ENCODE measurements at regions not wholly inside any gene's neighbourhood (a gene's known extent, or its start where the extent isn't known, plus 50 kb on each side); places are given as distances from the start of the nearest gene placed in this dataset.

DNA sequence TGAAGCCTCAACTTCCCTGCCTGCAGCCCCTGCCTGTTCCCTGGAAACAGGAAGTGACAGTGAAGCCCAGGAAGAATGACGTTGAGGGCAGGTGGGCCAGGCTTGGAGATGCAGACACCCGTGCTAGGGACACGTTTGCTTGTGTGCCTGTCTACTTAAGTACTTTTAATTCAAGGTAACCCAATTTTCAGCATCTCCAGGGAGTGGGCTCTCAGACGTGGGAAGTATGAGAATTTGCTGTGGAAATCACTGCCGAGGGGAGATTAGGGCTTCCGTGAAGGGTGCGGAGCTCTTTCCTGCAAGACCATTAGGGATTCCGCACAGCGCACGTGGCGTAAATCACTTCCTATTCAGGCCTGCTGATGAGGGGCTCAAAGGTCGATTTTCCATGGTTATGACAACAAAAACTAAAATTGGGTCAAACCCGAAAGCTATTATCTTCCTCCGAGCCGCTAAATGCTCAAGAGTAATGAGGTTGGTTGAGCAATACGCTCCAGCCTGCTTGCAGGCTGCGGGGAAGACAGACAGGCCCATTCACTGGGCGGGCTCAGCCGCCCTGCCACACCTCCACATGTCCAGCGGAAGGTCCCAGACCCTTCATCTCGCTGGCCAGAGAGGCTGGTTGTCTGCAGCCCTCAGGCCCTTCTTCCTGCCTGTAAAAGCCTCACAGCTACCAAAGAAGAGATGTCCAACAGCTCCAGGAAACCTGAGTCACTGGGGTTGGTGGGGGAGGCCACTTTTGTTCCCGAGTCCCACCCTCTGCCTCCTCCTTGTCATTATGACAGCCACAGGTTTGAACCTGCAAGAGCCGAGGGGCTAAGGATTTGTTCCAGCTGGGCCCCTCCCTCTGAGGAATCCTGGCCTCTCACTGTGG lies 109.9 kb downstream of the RBFOX3 start:
- no peaks in the 10 kb centered on the region for H3K27me3 ChIP-seq (ENCODE audit: insufficient read depth, low read length, poor library complexity, severe bottlenecking)
- no peak overlapping the region for H3K4me3 ChIP-seq (ENCODE audit: low read length, poor library complexity, severe bottlenecking)
- no peak overlapping the region for H3K9ac ChIP-seq (ENCODE audit: low read depth, low read length, poor library complexity, severe bottlenecking)
- H3K9me2 ChIP-seq (replicated peaks; ENCODE audit: low read depth, low read length), result no peaks in the 10 kb centered on the region
- no peak for TF ChIP-seq EZH2phosphoT487 (IDR thresholded peaks at IDR 0.05; ENCODE audit: borderline replicate concordance)
- TF ChIP-seq CTCF (conservative IDR thresholded peaks at IDR 0.05; ENCODE audit: low read length), result no peak
- H3K9me3 ChIP-seq (ENCODE audit: insufficient read depth, low read depth, low read length), result no peaks in the 10 kb centered on the region
- no peaks in the 10 kb centered on the region for H3K36me3 ChIP-seq (ENCODE audit: insufficient read depth, low read length)
- no peaks in the 10 kb centered on the region for H4K20me1 ChIP-seq (ENCODE audit: insufficient read depth, low read length, poor library complexity, severe bottlenecking)
- H3K4me2 ChIP-seq (ENCODE audit: low read depth, low read length, poor library complexity, severe bottlenecking), result no peak overlapping the region
- no peaks in the 10 kb centered on the region for H3F3A ChIP-seq (ENCODE audit: low read depth)
- no peaks in the 10 kb centered on the region for H3K79me2 ChIP-seq (ENCODE audit: insufficient read depth, low read length)
- no peaks in the 10 kb centered on the region for H3K4me1 ChIP-seq (ENCODE audit: insufficient read depth, low read length, poor library complexity, severe bottlenecking)
- no peak overlapping the region for H2AFZ ChIP-seq (ENCODE audit: low read length)

- H3F3A ChIP-seq (ENCODE audit: low read depth), result no peaks in the 10 kb centered on the region
- no peak overlapping the region for H3K4me2 ChIP-seq (ENCODE audit: low read depth, low read length, poor library complexity, severe bottlenecking)
- no peak overlapping the region for H2AFZ ChIP-seq (ENCODE audit: low read length)
- no peak overlapping the region for H3K9ac ChIP-seq (ENCODE audit: low read depth, low read length, poor library complexity, severe bottlenecking)
- no peak overlapping the region for H3K4me3 ChIP-seq (ENCODE audit: low read length, poor library complexity, severe bottlenecking)
- H3K9me2 ChIP-seq (replicated peaks; ENCODE audit: low read depth, low read length), result no peaks in the 10 kb centered on the region
- H3K9me3 ChIP-seq (ENCODE audit: insufficient read depth, low read depth, low read length), result no peaks in the 10 kb centered on the region
- H3K4me1 ChIP-seq (ENCODE audit: insufficient read depth, low read length, poor library complexity, severe bottlenecking), result no peaks in the 10 kb centered on the region
- no peaks in the 10 kb centered on the region for H3K79me2 ChIP-seq (ENCODE audit: insufficient read depth, low read length)
- TF ChIP-seq CTCF (conservative IDR thresholded peaks at IDR 0.05; ENCODE audit: low read length) (no peak), EZH2phosphoT487 (IDR thresholded peaks at IDR 0.05; ENCODE audit: borderline replicate concordance) (no peak)
- H4K20me1 ChIP-seq (ENCODE audit: insufficient read depth, low read length, poor library complexity, severe bottlenecking), result no peaks in the 10 kb centered on the region
- no peaks in the 10 kb centered on the region for H3K27me3 ChIP-seq (ENCODE audit: insufficient read depth, low read length, poor library complexity, severe bottlenecking)
- H3K36me3 ChIP-seq (ENCODE audit: insufficient read depth, low read length), result no peaks in the 10 kb centered on the region
These were observed 112.0 kb downstream of the RBFOX3 start for GRCh38 chr17:79498854-79499253.

GRCh38 chr17:79497777-79498348 lies 113.0 kb downstream of the RBFOX3 start:
- no peaks in the 10 kb centered on the region for H3K36me3 ChIP-seq (ENCODE audit: insufficient read depth, low read length)
- no peaks in the 10 kb centered on the region for H3K27me3 ChIP-seq (ENCODE audit: insufficient read depth, low read length, poor library complexity, severe bottlenecking)
- no peak overlapping the region for H3K9ac ChIP-seq (ENCODE audit: low read depth, low read length, poor library complexity, severe bottlenecking)
- H3K9me3 ChIP-seq (ENCODE audit: insufficient read depth, low read depth, low read length), result no peaks in the 10 kb centered on the region
- TF ChIP-seq EZH2phosphoT487 (IDR thresholded peaks at IDR 0.05; ENCODE audit: borderline replicate concordance) (no peak), CTCF (conservative IDR thresholded peaks at IDR 0.05; ENCODE audit: low read length) (no peak)
- H3F3A ChIP-seq (ENCODE audit: low read depth), result no peaks in the 10 kb centered on the region
- H4K20me1 ChIP-seq (ENCODE audit: insufficient read depth, low read length, poor library complexity, severe bottlenecking), result no peaks in the 10 kb centered on the region
- H3K4me2 ChIP-seq (ENCODE audit: low read depth, low read length, poor library complexity, severe bottlenecking), result no peak overlapping the region
- H3K79me2 ChIP-seq (ENCODE audit: insufficient read depth, low read length), result no peaks in the 10 kb centered on the region
- no peaks in the 10 kb centered on the region for H3K4me1 ChIP-seq (ENCODE audit: insufficient read depth, low read length, poor library complexity, severe bottlenecking)
- H3K4me3 ChIP-seq (ENCODE audit: low read length, poor library complexity, severe bottlenecking), result no peak overlapping the region
- H2AFZ ChIP-seq (ENCODE audit: low read length), result no peak overlapping the region
- H3K9me2 ChIP-seq (replicated peaks; ENCODE audit: low read depth, low read length), result no peaks in the 10 kb centered on the region
